GM12874 (cell line): ENCODE measurements at regions not wholly inside any gene's neighbourhood (a gene's known extent, or its start where the extent isn't known, plus 50 kb on each side); places are given as distances from the start of the nearest gene placed in this dataset.

ENCODE experiments used
- TF ChIP-seq, protein P1 (sequence below): IDR thresholded peaks from 2 replicates; pipeline ENCODE4 v1.5.1; 2011; ENCODE audit warnings: low read depth, mild to moderate bottlenecking, control low read depth, low read length, moderate library complexity; ENCODE audit not compliant: insufficient read depth

DNA sequence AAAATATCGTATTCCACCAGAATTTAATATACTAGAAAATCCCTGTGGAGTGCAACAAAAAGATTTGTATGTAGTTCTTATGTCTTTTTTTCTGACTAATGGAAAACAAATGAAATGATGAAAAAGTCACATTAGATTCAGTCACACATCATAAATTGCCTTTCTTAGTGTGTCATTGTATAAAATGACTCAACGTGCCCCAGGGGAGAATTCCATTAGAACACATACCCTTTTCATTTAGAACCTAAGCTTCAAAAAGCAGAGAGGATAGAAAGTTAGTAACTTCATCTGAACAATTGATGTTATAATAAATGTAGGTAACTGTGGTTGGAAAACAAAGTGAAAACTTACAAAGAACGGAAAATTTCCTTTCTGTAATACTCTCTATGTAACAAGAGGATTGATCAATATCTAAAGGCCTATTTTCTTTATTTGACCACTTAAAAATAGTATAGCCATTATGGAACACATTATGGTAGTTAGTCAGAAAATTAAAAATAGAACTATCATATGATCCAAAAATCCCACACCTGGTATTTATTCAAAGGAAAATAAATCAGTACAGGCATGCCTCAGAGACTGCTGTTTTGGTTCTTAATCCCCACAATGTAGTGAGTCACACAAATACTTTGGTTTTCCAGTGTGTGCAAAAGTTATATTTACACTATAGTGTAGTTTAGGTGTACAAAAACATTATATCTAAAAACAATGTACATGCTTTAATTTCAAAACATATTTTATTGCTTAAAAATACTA, 1016.1 kb downstream of the KCNT2 start:
- TF ChIP-seq, protein P1, sequence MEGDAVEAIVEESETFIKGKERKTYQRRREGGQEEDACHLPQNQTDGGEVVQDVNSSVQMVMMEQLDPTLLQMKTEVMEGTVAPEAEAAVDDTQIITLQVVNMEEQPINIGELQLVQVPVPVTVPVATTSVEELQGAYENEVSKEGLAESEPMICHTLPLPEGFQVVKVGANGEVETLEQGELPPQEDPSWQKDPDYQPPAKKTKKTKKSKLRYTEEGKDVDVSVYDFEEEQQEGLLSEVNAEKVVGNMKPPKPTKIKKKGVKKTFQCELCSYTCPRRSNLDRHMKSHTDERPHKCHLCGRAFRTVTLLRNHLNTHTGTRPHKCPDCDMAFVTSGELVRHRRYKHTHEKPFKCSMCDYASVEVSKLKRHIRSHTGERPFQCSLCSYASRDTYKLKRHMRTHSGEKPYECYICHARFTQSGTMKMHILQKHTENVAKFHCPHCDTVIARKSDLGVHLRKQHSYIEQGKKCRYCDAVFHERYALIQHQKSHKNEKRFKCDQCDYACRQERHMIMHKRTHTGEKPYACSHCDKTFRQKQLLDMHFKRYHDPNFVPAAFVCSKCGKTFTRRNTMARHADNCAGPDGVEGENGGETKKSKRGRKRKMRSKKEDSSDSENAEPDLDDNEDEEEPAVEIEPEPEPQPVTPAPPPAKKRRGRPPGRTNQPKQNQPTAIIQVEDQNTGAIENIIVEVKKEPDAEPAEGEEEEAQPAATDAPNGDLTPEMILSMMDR, result no peak

DNA sequence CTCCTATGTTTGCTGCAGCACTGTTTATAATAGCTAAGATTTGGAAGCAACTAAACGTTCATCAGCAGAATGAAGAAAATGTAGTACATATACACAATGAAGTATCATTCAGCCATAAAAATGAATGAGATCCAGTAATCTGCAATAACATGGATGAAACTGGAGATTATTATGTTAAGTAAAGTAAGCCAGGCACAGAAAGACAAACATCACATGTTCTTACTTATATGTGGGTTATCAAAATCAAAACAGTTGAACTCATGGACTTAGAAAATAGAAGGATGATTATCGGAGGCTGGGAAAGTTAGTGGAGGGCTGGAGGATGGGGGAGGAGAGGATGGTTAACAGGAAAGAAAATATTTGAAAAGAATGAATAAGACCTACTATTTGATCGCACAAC, 1017.6 kb downstream of the KCNT2 start:
- TF ChIP-seq, protein P1, result no peak

DNA sequence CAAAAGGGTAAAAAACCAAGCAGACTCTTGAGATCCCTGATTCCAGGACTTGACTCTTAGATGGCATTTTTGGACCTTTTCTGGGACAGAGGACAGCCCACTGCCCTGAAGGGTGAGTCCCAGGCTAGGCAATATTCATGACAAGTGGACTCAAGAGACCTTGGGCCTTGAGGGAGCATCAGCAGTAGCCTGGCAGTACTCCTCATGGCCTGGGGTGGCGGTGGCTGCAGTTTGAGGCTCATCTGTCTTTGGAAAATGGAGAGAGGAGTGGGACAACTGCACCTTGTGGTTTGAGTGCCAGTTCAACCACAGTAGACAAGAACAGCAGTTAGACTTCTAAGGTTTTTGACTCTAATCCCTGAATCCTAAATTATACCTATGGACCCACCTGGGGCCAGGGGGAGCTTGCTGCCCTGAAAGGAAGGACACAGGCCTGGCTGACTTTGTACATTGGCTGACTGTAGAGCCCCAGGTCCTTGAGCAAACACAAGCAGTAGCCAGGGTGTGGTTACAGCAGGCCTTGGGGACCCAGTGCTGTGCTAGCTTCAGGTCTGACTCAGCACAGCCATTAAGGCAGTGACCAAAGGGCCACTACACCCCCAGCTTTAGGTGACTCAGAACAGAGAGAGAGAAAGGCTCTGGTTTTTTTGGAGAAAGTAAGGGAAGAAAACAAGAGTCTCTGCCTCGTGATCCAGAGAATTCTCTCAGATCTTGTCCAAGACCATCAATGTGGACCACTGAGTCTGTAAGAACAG, 1023.2 kb downstream of the KCNT2 start:
- TF ChIP-seq, protein P1, result no peak

DNA sequence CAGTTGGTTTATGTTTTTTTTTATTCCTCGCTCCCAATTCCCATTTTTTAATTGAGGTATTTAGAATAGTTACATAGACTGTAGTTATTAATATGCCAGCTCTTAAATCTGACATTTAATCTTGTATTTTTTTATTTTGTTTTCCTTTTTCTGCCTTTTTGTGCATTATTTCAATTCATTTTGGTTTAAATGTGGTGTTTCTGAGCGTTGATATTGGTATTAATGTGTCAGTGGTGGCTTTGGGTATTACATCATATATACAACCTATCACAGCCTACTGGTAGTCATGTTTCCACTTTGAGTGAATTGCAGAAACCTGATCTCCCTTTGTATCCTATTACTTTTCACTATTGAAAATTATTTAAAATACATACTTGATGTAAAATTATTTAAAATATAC, 1027.3 kb downstream of the KCNT2 start:
- TF ChIP-seq, protein P1, result no peak

DNA sequence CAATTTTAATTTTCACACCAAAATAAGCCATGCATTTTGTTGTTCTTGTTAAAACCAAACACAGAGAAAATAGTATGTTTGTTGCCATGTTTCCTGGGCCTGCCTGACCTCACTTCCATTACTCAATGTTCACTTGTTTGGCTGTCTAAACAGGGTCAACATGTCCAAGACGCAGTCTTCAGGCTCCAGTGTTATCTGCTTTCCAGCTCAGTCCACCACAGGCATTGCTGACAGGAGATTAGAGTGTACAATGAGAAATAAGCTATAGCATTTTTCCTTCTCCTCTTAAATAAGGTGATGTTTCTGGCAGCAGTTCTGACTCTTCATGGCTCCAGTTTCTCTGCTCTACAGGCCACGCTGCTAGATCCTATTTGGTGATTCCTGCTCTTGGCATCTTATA, 1030.5 kb downstream of the KCNT2 start:
- TF ChIP-seq, protein P1, result no peak

DNA sequence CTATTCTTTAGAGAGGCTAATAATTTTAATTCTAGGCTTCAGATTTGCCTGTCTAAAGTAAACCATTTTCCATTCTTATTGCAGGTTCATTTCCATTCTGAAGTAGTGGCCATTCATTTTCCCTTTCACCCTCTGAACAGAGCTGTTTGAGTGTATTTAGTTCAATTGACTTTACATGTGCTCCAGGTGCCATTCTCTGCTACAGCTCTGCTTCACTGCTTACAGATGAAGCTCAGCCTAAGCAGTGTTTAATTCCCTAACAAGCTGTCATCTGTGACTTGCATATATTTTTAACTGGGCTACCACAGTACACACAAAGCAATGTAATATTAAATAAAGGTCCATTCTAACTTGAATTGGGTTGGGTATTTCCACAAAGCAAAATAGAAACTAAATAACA, 1031.6 kb downstream of the KCNT2 start:
- TF ChIP-seq, protein P1, result no peak

DNA sequence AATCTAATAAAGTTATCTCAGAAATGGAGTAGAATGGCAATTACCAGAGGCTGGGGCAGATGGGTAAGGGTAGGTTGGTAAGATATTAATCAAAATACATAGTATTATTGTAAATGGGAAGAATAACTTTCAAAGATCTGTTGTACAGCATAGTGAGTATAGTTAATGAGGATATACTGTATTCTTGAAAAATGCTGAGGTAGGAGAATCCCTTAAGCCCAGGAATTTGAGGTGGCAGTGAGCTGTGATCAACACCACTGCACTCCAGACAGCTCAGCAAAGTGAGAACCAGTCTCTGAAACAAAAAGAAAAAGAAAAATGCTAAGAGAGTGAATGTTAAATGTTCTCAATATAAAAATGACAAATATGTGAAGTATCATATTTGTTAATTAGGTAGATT, 1033.7 kb downstream of the KCNT2 start:
- TF ChIP-seq, protein P1, result no peak
